ENCODE measurements at regions not wholly inside any gene's neighbourhood (a gene's known extent, or its start where the extent isn't known, plus 50 kb on each side); places are given as distances from the start of the nearest gene placed in this dataset.
A peak's percentile ranks its signal among the peaks of the same experiment; 100 is the strongest.

DNA sequence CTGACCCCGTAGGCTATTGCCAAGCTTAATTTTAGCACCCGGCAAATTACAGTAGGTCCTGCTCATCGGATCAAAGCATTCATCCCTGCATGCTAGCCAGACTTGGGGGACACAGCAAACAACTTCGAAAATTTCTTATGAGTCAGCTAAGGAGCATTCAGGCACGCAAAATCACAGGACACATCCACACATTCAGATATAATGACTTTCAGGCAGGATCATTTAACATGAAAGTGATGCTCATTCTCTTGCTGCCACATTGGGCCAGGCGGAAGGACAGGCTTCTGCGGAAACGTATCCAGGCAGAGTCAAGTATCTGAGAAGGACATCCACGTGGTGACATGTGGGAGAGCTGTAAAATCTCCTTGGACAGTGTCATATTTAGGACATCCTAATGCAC lies 474.0 kb upstream of the NRP1 start:
- DNase-seq = no peak

DNA sequence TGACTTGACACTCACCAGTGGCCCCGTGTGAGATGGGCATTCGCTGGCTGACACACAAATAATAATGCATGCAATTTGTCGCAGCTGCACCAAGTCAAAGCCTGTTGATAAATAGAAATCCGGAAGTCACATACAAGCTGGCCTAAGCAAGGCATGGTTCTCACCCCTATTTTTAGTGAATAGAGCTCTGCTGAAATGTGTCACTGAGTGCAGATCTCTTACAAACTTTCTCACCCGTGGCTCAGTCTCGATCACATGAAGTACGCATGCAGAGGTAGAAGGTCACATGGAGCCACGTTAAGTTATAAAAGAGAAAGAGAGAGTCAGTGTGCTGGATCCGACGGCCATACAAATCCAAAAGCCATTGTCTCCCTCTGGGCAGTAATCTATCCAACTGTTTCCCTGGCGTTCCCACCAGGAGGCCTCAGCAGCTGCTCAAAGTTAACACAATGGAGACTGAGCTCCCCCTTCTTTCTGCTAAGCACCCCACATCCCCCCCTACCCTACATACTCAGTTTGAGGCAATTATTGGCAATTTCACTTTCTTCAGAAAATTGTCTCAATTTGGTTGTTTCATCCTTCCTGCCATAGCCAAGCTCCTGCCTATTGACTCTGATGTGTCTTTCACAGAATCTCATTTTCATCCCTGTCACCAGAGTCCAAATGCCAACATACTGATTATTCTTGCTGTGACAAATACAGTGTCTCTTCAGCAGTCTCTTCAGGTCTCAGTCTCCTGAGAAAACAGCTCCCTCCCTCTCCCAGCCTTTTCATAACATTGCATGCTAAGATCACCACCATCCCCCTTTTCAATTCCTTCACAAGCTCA lies 473.3 kb upstream of the NRP1 start:
- DNase-seq = no peak

DNA sequence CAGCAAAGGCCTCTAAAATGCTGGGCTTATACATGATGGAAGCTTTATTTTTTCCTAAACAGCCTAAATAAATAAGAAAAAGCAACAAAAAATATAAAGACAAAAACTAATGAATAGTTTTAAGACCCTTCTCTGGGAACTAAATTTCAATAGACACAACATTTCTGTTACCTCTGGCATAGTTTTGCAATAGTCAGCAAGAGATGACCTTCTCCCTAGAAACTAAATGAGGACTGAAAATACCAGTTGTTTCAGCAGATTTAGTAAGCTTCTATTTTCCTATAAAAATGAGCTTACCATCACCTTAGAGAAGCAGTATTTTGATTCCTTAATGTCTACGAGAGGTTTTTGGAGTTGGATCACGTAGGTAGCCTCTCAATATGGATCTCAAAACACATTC lies 471.4 kb upstream of the NRP1 start:
- no peak for DNase-seq

DNA sequence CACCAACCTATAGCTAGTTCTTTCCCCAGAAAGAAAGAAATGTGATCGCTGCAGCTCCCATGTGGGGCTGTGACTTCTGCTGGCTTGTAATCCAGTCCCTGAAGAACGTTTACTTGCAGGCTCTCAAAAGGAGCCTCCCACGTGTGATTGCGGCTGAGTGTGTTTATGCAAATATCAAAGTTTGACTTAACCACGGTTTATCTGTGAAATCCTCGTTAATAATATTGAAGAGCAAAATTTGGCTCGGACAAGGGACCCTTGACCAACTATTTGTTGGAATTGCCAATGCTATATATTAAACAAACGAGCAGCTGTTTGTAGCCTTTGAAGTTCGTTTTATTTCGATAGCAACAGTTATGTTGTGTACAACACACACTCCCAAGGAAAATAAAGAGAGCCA lies 470.1 kb upstream of the NRP1 start:
- no peak for DNase-seq

DNA sequence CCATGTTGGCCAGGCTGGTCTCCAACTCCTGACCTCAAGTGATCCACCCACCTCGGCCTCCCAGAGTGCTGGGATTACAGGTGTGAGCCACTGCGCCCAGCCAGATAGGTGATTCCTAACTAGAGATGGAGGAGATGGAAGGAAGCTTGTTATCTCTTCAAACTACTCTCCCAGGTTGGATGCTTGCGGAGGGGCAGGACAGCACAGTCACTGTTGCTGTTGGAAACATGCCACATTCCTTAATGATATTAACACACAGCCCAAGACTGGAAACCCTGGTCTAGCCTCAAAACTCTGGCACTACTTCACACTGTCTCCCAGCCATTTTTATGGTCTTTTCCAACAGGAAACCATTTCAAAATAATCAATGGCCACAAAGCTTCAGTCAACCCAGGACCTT lies 468.8 kb upstream of the NRP1 start:
- no peak for DNase-seq

DNA sequence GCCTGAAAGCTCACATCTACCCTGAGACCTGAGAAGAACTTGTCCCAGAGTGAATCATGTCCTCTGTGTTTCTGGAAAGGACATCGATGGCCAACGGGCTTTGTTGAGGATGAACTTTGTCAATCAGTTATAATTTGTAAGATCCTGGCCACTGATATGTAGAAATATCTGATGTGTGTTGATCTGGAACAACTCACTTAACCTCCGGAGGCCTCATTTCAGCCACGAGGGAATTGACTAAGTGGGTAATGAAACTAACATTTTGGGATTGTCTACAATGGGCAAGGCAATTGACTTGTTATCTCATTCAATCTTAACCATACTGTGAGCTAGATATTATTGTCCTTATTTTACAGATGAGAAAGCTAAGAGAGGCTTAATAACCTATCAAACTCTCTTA lies 468.1 kb upstream of the NRP1 start:
- DNase-seq = no peak

DNA sequence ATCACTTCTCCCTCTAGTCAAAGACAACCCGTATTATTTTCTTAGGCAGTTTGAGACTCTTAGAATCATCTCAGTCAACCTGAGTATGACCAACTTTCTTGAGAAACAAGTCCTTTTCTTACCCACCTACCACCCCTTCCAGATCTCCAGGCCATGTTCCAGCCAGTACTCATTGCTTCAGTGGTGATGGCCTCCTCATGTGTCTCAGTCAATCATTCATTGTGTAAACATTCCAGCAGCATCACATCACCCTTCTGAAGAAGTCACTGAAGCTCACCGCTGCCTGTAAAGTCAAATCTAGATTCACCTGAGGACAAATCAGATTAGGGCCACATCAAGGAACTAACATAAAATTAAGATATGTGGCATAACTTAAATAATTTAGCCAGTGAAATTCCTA lies 467.2 kb upstream of the NRP1 start:
- no peak for DNase-seq

DNA sequence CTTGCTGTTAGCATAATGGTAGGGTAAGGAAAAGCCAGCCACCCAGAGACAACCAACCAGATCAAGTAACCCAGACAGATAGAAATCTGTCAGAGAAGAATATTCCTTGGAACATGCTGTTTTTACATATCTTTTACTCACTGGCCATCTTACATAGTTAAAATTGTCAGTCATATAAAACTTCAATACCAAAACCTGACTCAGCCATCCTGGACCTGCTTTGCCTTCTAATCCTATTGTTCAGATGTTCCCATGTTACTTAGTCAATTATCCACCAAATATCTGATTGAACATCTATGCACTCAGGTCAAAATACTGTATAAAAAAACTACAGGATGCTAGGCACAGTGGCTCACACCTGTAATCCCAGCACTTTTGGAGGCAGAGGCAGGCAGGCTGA lies 466.5 kb upstream of the NRP1 start:
- DNase-seq = no peak

DNA sequence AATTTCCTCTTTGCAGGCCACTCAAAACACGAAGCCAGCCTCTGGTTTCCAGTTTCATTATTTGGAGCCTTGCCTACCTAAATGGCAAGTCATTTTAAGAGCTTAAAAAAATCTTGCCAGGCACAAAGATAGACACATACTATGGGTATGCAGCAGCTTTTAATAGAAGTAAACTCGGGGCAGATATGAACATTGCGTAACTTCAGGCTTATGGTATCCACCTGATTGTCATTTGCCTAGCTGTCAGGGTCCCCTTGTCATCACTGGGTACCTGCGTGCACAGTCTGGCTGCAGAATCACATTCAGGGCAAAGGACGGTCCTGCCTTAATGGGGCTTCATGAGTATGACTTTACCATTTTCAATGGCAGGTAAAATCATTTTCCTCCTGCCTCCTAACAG lies 466.1 kb upstream of the NRP1 start:
- no peak for DNase-seq

DNA sequence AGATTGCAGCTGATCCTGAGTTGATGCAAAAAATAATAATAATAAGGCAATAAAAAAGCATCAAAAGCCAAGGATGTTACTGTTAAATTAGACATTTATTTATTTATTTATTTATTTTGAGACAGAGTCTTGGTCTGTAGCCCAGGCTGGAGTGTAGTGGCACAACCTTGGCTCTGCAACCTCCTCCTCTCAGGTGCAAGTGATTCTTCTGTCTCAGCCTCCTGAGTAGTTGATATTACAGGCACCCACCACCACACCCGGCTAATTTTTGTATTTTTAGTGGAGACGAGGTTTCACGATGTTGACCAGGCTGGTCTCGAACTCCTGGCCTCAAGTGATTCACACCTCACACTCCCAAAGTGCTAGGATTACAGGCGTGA lies 465.5 kb upstream of the NRP1 start:
- no peak for DNase-seq

DNA sequence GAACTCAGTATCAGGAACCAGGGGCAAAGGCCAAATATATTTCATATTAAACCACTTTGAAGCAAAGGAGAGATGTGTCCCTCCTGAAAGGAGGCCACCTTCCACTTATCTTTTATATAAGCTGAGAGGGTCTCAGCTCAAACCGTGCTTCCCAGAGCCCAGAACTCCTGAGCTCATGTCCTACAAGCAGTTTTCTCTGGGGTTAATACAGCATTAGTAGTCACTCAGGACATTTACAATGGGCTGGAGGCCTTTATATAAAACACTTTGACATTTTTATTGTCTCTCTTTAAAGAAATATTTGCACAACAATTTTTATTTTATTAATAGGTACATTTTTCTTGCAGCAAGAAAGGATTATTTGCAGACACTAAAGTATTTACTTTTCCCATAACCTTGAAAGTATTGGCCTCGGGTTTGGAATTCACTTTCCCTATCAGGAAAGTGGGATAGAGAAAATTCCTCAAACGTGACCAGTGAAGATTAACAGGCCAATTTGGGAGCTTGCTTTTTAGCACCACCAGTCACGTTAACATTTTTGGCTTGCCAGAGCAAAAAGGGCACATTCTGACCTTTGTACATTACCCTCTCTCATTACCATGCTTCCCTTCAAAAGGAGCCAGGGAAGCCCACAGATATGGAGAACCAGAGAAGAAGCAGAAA lies 464.9 kb upstream of the NRP1 start:
- DNase-seq = no peak

DNA sequence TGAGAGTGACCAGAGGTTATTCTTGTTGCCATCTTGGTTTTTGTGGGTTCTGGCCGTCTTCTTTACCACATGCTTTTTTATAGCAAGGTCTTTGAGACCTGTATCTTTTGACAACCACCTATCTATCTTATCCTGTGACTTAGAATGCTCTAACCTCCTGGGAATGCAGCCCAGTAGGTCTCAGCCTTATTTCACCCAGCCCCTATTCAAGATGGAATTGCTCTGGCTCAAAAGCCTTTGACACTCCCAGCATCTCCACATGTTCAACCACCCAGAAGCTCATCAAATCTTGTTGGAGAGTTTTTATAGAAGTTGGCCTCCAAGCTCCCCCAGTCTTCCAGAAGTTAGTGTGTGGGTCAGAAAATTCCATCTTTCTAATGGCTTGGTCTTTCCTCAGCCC lies 464.3 kb upstream of the NRP1 start:
- no peak for DNase-seq

DNA sequence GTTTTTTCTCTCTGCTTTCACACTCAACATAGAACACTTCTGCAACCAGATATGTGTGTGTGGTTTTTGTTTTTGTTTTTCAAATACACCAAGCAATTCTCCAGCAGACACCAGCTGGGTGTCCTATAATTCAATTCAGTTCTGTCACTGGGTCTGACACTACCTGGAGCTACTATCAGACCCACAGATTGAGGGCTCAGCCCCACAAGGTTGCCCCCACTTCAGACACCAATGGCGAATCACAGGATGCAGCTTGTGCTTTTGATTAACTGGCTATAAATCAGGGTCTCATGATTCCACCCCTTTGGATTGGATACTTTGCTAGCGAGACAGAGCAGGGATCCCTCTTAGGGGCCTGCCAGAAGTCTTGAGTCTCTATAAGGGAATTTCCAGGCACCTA lies 462.2 kb upstream of the NRP1 start:
- no peak for DNase-seq

DNA sequence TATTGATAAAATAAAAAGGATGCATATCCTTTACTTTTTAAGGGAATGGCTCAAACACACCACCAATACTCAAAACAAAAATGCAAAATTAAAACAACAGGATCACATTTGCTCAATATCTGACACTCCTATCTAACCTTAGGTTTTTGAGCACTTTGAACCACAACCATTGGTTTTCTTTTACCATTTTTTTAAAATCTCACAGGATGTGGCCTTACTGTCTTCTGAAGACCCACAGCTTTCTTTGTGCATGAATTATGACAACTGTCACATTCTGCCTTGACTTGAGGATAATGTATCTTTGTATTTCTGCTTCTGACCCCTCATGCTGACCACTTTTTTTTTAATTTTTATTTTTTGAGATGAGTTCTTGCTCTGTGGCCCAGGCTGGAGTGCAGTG lies 461.1 kb upstream of the NRP1 start:
- DNase-seq = no peak

DNA sequence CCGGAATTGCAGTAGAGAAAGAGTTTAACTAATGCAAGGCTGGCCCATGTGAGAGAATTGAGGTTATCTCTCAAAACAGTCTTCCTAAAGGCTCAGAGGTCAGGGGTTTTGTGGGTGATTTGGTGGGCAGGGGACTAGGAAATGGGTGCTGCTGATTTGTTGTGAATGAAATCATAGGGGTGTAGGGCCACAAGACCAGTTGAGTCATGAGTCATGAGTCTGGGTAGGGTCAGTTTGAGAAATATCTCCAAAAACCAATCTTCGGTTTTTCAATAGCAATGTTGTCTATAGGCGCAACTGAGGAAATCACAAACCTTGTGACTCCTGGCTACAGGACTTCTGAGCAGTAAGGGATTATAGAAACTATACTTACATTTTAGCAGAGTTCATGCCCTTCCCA lies 460.0 kb upstream of the NRP1 start:
- DNase-seq = peak; percentile 35

DNA sequence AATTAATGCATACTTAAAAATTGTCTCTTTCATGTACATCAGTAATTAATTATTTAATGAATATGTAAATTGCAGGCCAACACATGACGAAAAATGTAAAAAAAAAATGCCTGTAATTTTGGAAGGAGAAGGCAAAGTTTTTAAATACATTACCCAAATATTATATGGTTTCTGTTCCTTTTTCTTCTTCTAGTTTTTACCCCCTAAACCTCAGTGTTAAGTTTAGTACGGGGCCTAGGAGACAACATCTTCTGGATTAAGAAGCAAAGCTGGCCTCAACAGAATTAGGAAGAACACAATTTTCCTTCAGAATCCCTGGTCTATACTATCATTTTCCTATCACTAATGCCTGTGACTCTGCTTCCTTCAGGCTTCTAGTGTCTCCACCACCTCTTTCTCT lies 459.3 kb upstream of the NRP1 start:
- no peak for DNase-seq

DNA sequence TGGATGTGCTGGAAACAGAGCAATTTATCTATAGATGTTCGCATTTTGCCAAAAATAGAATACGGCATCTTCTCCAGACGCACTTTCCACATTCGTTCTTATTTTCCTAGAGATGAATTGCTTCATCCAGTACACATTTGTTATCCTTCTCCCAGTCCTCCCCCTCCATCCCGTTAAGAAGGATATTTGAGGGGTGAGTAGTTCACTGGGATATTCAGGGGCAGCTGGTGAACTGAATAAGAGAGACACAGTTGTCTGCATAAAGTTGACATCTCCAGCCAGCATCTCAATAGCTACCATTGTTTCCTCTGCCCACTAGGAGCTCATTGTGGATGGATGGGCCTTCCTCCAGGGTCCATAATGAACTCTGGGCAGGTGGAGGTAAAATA lies 456.8 kb upstream of the NRP1 start:
- DNase-seq = no peak

DNA sequence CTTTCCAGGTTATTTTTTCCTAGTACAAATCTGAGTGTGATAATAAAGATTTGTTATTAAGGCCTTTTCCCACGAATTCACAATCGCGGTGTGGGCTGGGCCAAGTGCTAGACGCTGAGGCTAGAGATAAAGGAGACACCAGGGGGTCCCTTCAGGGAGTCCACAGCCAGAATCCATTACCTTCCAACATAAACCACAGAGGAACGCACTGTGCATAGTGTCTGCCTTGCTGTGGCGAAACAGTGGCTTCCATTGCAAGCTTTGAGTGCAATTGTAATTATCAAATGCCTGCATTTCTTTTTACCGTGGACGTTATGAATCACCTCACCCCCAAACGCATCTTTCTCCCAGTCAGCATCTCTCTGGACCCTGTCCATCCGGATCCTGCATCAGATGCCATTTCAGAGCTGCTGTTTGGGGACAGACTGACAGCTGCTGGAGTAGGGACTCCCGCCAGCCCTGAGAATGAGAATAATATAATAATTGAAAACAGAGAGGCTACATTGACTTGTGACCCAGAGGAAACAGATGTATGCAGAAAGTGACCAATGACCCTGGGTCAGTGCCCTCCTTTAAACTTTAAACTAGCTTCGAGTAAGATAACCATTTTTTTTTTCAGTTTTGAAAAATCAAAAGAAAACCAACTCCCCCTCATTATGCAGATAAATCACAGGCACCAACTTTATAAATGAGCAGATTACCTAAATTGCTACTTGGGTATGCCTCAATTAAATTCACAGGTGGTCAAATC lies 456.2 kb upstream of the NRP1 start:
- DNase-seq = no peak

DNA sequence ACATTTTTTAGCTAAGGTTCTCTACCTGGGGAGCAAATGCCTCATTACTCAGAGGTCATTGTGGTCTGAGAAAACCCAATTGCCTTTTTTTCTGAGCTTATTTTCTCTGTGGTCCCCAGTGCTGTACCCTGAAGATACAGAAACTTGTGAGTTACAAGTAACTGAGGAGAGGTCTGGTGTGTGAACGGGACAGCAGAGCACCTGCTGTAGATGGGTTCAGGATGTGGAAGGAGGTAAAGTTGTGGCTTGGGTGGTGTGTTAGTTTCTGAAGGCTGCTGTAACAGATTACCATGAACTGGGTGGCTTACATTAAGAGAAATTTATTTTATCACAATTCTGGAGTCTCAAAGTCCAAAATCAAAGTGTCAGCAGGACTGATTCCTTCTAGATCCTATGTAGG lies 449.1 kb upstream of the NRP1 start:
- no peak for DNase-seq

DNA sequence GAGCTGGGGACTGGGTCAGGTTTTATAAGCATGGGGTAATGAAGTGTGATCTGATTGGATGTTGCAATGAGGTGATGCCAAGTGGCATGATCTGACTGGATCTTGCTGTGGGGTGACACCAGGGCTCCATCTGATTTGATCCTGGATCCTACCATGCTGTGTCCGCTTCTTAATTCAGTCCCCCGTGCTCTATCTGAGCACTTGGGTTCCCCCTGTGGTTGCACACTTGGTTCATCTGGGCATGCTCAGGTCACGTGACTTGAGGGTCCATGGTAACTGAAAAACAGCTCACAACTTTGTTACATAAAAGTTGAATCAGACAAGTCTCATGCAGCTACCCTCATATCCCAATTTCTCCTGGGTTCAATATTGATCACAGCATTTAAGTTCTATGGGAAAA lies 448.6 kb upstream of the NRP1 start:
- DNase-seq = no peak

DNA sequence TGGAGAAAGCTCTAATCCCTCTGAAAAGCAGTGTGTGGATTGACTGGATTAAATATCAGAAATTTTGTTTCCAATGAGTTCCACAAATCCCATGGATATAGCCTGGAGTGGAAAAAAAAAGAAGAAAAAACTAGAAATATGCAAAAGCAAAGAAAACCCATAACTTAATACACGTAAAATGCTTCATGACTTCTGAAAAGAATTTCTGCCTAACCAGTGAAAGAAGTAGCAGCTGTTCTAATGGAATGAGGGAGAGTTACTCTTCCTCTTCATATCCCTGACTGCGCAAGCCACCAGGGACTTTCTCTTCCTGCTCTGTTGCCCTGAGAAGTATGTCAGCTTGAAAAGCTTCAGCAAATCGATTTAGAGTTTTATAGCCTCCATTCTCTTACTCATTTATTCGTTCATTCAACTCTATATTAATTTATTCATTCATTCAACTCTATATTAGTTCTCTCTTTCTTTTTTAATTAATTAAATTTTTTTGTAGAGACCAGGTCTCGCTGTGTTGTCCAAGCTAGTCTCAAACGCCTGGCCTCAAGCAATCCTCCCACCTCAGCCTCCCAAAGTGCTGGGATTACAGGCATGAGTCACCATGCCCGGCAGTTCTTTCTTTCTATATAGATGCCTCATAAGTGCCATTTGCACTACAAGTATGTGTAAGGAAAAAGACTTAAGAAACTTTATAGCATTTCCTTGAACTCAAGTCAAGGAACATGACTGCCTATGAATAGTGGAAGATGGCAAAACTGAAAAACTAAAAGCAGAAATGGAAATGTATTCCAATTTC lies 447.3 kb upstream of the NRP1 start:
- peak; percentile 4 for DNase-seq

DNA sequence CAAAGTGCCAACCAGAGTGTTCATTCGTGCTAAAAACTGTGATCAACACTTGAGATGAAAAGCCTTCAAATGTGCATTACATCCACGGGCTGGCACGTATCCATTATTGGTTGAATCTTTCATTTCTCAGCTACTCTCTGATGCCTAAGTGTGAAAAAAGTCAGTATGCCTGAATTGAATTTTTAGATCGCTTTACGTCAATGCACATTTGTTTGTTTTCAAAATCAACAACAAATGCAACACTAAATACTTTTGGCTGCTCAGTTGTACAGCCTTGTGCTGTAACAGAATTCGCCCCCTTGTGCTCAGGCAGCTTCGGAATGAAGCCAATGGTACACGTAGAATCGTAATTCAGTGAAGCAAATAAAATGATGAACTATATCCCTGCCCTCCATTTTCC lies 446.5 kb upstream of the NRP1 start:
- DNase-seq = no peak

DNA sequence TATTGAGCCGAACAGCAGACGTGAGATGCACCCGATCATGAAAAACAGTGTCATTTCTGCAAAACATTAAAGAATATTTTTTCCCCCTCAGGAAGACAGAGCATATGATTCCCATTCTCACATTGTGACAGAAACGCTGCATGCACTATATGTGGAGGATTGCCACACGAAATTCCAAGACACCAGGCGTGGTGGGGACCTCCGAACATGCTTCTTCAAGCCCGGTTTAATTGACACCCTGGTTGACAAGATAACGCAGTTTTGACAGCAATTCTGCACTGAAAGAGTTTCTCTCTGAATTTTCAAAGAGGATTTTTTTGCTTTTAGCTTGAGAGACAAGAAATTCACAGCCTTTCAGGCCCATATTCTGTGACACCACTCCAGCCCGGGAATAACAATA lies 442.8 kb upstream of the NRP1 start:
- no peak for DNase-seq
